Astrocyte (in vitro differentiated cells and primary cell): ENCODE measurements at regions not wholly inside any gene's neighbourhood (a gene's known extent, or its start where the extent isn't known, plus 50 kb on each side); places are given as distances from the start of the nearest gene placed in this dataset.

Experiments used
- DNase-seq: peaks from one replicate; pipeline ENCODE4 v3.0.0-alpha.2; 2010; ENCODE audit warnings: low read depth
- FAIRE-seq: peaks from 2 replicates; lab custom pipeline; 2011; peaks lifted over from hg19 to GRCh38; lab: Jason Lieb, UNC
- H2AFZ ChIP-seq: 2 replicates; pipeline ENCODE4 v1.6.0; 2012; ENCODE audit warnings: low read depth, low read length, inconsistent platforms
- H3K27ac ChIP-seq: 2 replicates; pipeline ENCODE4 v1.5.1; 2011; ENCODE audit warnings: low read depth, low read length, inconsistent platforms
- H3K27me3 ChIP-seq: 2 replicates; pipeline ENCODE4 v1.6.0; 2011; ENCODE audit warnings: low read length, inconsistent platforms; ENCODE audit not compliant: insufficient read depth
- H3K36me3 ChIP-seq: 2 replicates; pipeline ENCODE4 v1.5.1; 2011; ENCODE audit warnings: low read length, inconsistent platforms; ENCODE audit not compliant: insufficient read depth
- H3K4me1 ChIP-seq: 2 replicates; pipeline ENCODE4 v1.5.1; 2011; ENCODE audit warnings: low read length, inconsistent platforms; ENCODE audit not compliant: insufficient read depth
- H3K4me2 ChIP-seq: 2 replicates; pipeline ENCODE4 v1.6.0; 2012; ENCODE audit warnings: low read length, inconsistent platforms
- H3K4me3 ChIP-seq: 2 replicates; pipeline ENCODE4 v1.5.1; 2011; ENCODE audit warnings: low read depth, mild to moderate bottlenecking, low read length, inconsistent platforms; ENCODE audit not compliant: insufficient read depth
- H3K79me2 ChIP-seq: 2 replicates; pipeline ENCODE4 v1.6.0; 2012; ENCODE audit warnings: mild to moderate bottlenecking, low read length, inconsistent platforms; ENCODE audit not compliant: insufficient read depth
- H3K9ac ChIP-seq: 2 replicates; pipeline ENCODE4 v1.6.0; 2012; ENCODE audit warnings: mild to moderate bottlenecking, low read length, inconsistent platforms
- H3K9me3 ChIP-seq: 2 replicates; pipeline ENCODE4 v1.5.1; 2012; ENCODE audit warnings: low read depth, mild to moderate bottlenecking, low read length, inconsistent platforms; ENCODE audit not compliant: insufficient read depth
- H4K20me1 ChIP-seq: 2 replicates; pipeline ENCODE4 v1.6.0; 2012; ENCODE audit warnings: low read length, inconsistent platforms; ENCODE audit not compliant: insufficient read depth
- H3K27ac Mint-ChIP-seq: one replicate; pipeline ENCODE4 v1.8.0; 2021; ENCODE audit warnings: mild to moderate bottlenecking, mixed read lengths; ENCODE audit not compliant: unreplicated experiment
- H3K27me3 Mint-ChIP-seq: one replicate; pipeline ENCODE4 v1.8.0; 2021; ENCODE audit warnings: low read depth, mixed read lengths; ENCODE audit not compliant: unreplicated experiment
- H3K36me3 Mint-ChIP-seq: one replicate; pipeline ENCODE4 v1.8.0; 2021; ENCODE audit warnings: low read depth, mixed read lengths; ENCODE audit not compliant: unreplicated experiment
- H3K4me1 Mint-ChIP-seq: one replicate; pipeline ENCODE4 v1.8.0; 2021; ENCODE audit warnings: low read depth, mixed read lengths; ENCODE audit not compliant: unreplicated experiment
- H3K4me3 Mint-ChIP-seq: one replicate; pipeline ENCODE4 v1.8.0; 2021; ENCODE audit warnings: mild to moderate bottlenecking, moderate library complexity, mixed read lengths; ENCODE audit not compliant: unreplicated experiment
- H3K9me3 Mint-ChIP-seq: one replicate; pipeline ENCODE4 v1.8.0; 2021; ENCODE audit warnings: mild to moderate bottlenecking, mixed read lengths; ENCODE audit not compliant: unreplicated experiment
- CTCF ChIP-seq: IDR thresholded peaks from 2 replicates; pipeline ENCODE4 v1.5.1; 2011; ENCODE audit warnings: low read depth, mild to moderate bottlenecking, inconsistent platforms, low read length, moderate library complexity; ENCODE audit not compliant: insufficient read depth
- EZH2 ChIP-seq: IDR thresholded peaks from 2 replicates; pipeline ENCODE4 v1.6.1; 2012; ENCODE audit warnings: mild to moderate bottlenecking, low read length, inconsistent platforms; ENCODE audit not compliant: insufficient read depth

GRCh38 chr10:62620491-62620890 lies 184.0 kb upstream of the ADO start:
- Mint-ChIP-seq H3K4me1 (peaks cover 19% of the 10 kb centered on the region), H3K27me3 (no peaks in the 10 kb centered on the region), H3K4me3 (no peak overlapping the region), H3K36me3 (no peaks in the 10 kb centered on the region), H3K27ac (peak overlapping the region; percentile 5), H3K9me3 (peaks cover 6% of the 10 kb centered on the region)
- H3K79me2 ChIP-seq = no peaks in the 10 kb centered on the region
- no peak overlapping the region for H2AFZ ChIP-seq
- H3K36me3 ChIP-seq = no peaks in the 10 kb centered on the region
- H4K20me1 ChIP-seq = no peaks in the 10 kb centered on the region
- H3K4me2 ChIP-seq = no peak overlapping the region
- no peaks in the 10 kb centered on the region for H3K9me3 ChIP-seq
- H3K4me1 ChIP-seq = peaks cover 11% of the 10 kb centered on the region
- no peak for FAIRE-seq
- H3K27me3 ChIP-seq = no peaks in the 10 kb centered on the region
- TF ChIP-seq EZH2 = no peak
- TF ChIP-seq CTCF = no peak
- no peak overlapping the region for H3K9ac ChIP-seq
- no peak overlapping the region for H3K27ac ChIP-seq
- DNase-seq = no peak
- H3K4me3 ChIP-seq = no peak overlapping the region

- Mint-ChIP-seq H3K27ac (no peak overlapping the region), H3K4me1 (peaks cover 36% of the 10 kb centered on the region), H3K4me3 (no peak overlapping the region), H3K36me3 (no peaks in the 10 kb centered on the region), H3K27me3 (no peaks in the 10 kb centered on the region), H3K9me3 (no peaks in the 10 kb centered on the region)
- no peak overlapping the region for H3K4me2 ChIP-seq
- H3K9me3 ChIP-seq = no peaks in the 10 kb centered on the region
- H3K4me1 ChIP-seq = peaks cover 22% of the 10 kb centered on the region
- H3K9ac ChIP-seq = no peak overlapping the region
- H3K4me3 ChIP-seq = no peak overlapping the region
- no peaks in the 10 kb centered on the region for H4K20me1 ChIP-seq
- H3K27me3 ChIP-seq = no peaks in the 10 kb centered on the region
- H3K79me2 ChIP-seq = no peaks in the 10 kb centered on the region
- TF ChIP-seq CTCF (no peak), EZH2 (no peak)
- no peaks in the 10 kb centered on the region for H3K36me3 ChIP-seq
- no peak overlapping the region for H3K27ac ChIP-seq
- DNase-seq = no peak
- FAIRE-seq = no peak
- H2AFZ ChIP-seq = no peak overlapping the region
These were observed 181.3 kb upstream of the ADO start for GRCh38 chr10:62623223-62623622.

GRCh38 chr10:62625484-62625883 lies 179.0 kb upstream of the ADO start:
- H2AFZ ChIP-seq = no peak overlapping the region
- no peaks in the 10 kb centered on the region for H3K79me2 ChIP-seq
- Mint-ChIP-seq H3K9me3 (no peaks in the 10 kb centered on the region), H3K36me3 (no peaks in the 10 kb centered on the region), H3K4me1 (peaks cover 30% of the 10 kb centered on the region), H3K4me3 (no peak overlapping the region), H3K27ac (no peak overlapping the region), H3K27me3 (no peaks in the 10 kb centered on the region)
- H3K27ac ChIP-seq = no peak overlapping the region
- H3K27me3 ChIP-seq = no peaks in the 10 kb centered on the region
- H3K4me3 ChIP-seq = no peak overlapping the region
- peaks cover 12% of the 10 kb centered on the region for H3K4me1 ChIP-seq
- H3K36me3 ChIP-seq = no peaks in the 10 kb centered on the region
- no peak overlapping the region for H3K9ac ChIP-seq
- DNase-seq (no peak), FAIRE-seq (no peak)
- TF ChIP-seq CTCF (no peak), EZH2 (no peak)
- H3K9me3 ChIP-seq = no peaks in the 10 kb centered on the region
- no peak overlapping the region for H3K4me2 ChIP-seq
- no peaks in the 10 kb centered on the region for H4K20me1 ChIP-seq
